ENCODE measurements at regions not wholly inside any gene's neighbourhood (a gene's known extent, or its start where the extent isn't known, plus 50 kb on each side); places are given as distances from the start of the nearest gene placed in this dataset.

DNA sequence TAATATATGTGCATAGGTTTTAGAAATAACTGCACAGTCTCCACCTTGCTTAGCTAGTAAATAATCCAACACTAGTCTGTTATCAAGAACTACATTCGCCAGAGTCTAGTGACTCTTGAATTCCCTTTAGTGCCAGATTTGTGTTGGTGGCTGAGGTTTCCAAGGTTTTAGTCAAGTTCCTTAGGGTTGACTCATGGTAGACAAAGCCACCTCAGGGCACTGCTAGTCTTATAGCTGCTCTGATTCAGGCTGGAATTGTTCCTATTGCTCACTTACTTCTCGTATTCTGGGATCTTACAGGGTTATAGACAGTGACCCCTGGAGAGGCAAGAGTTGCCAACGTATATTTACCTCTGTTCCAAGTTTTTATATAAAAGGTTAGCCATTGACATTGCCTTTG lies 1369.8 kb upstream of the CDH9 start:
- TF ChIP-seq, protein P1, sequence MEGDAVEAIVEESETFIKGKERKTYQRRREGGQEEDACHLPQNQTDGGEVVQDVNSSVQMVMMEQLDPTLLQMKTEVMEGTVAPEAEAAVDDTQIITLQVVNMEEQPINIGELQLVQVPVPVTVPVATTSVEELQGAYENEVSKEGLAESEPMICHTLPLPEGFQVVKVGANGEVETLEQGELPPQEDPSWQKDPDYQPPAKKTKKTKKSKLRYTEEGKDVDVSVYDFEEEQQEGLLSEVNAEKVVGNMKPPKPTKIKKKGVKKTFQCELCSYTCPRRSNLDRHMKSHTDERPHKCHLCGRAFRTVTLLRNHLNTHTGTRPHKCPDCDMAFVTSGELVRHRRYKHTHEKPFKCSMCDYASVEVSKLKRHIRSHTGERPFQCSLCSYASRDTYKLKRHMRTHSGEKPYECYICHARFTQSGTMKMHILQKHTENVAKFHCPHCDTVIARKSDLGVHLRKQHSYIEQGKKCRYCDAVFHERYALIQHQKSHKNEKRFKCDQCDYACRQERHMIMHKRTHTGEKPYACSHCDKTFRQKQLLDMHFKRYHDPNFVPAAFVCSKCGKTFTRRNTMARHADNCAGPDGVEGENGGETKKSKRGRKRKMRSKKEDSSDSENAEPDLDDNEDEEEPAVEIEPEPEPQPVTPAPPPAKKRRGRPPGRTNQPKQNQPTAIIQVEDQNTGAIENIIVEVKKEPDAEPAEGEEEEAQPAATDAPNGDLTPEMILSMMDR (conservative IDR thresholded peaks at IDR 0.05; ENCODE audit: low read depth in 2 of 2): no peak
- TF ChIP-seq POLR2AphosphoS5 (IDR thresholded peaks at IDR 0.05; ENCODE audit: low read depth): no peak
- TF ChIP-seq JUNB (IDR thresholded peaks at IDR 0.05; ENCODE audit: unreplicated experiment): no peak
- TF ChIP-seq EZH2 (IDR thresholded peaks at IDR 0.05; ENCODE audit: low read depth, unreplicated experiment): no peak
- no peak for TF ChIP-seq ZNF114 (CRISPR knock-in tag; IDR thresholded peaks at IDR 0.05)
- TF ChIP-seq, protein P2, sequence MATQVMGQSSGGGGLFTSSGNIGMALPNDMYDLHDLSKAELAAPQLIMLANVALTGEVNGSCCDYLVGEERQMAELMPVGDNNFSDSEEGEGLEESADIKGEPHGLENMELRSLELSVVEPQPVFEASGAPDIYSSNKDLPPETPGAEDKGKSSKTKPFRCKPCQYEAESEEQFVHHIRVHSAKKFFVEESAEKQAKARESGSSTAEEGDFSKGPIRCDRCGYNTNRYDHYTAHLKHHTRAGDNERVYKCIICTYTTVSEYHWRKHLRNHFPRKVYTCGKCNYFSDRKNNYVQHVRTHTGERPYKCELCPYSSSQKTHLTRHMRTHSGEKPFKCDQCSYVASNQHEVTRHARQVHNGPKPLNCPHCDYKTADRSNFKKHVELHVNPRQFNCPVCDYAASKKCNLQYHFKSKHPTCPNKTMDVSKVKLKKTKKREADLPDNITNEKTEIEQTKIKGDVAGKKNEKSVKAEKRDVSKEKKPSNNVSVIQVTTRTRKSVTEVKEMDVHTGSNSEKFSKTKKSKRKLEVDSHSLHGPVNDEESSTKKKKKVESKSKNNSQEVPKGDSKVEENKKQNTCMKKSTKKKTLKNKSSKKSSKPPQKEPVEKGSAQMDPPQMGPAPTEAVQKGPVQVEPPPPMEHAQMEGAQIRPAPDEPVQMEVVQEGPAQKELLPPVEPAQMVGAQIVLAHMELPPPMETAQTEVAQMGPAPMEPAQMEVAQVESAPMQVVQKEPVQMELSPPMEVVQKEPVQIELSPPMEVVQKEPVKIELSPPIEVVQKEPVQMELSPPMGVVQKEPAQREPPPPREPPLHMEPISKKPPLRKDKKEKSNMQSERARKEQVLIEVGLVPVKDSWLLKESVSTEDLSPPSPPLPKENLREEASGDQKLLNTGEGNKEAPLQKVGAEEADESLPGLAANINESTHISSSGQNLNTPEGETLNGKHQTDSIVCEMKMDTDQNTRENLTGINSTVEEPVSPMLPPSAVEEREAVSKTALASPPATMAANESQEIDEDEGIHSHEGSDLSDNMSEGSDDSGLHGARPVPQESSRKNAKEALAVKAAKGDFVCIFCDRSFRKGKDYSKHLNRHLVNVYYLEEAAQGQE (IDR thresholded peaks at IDR 0.05; ENCODE audit: unreplicated experiment): no peak
- TF ChIP-seq, protein P3, sequence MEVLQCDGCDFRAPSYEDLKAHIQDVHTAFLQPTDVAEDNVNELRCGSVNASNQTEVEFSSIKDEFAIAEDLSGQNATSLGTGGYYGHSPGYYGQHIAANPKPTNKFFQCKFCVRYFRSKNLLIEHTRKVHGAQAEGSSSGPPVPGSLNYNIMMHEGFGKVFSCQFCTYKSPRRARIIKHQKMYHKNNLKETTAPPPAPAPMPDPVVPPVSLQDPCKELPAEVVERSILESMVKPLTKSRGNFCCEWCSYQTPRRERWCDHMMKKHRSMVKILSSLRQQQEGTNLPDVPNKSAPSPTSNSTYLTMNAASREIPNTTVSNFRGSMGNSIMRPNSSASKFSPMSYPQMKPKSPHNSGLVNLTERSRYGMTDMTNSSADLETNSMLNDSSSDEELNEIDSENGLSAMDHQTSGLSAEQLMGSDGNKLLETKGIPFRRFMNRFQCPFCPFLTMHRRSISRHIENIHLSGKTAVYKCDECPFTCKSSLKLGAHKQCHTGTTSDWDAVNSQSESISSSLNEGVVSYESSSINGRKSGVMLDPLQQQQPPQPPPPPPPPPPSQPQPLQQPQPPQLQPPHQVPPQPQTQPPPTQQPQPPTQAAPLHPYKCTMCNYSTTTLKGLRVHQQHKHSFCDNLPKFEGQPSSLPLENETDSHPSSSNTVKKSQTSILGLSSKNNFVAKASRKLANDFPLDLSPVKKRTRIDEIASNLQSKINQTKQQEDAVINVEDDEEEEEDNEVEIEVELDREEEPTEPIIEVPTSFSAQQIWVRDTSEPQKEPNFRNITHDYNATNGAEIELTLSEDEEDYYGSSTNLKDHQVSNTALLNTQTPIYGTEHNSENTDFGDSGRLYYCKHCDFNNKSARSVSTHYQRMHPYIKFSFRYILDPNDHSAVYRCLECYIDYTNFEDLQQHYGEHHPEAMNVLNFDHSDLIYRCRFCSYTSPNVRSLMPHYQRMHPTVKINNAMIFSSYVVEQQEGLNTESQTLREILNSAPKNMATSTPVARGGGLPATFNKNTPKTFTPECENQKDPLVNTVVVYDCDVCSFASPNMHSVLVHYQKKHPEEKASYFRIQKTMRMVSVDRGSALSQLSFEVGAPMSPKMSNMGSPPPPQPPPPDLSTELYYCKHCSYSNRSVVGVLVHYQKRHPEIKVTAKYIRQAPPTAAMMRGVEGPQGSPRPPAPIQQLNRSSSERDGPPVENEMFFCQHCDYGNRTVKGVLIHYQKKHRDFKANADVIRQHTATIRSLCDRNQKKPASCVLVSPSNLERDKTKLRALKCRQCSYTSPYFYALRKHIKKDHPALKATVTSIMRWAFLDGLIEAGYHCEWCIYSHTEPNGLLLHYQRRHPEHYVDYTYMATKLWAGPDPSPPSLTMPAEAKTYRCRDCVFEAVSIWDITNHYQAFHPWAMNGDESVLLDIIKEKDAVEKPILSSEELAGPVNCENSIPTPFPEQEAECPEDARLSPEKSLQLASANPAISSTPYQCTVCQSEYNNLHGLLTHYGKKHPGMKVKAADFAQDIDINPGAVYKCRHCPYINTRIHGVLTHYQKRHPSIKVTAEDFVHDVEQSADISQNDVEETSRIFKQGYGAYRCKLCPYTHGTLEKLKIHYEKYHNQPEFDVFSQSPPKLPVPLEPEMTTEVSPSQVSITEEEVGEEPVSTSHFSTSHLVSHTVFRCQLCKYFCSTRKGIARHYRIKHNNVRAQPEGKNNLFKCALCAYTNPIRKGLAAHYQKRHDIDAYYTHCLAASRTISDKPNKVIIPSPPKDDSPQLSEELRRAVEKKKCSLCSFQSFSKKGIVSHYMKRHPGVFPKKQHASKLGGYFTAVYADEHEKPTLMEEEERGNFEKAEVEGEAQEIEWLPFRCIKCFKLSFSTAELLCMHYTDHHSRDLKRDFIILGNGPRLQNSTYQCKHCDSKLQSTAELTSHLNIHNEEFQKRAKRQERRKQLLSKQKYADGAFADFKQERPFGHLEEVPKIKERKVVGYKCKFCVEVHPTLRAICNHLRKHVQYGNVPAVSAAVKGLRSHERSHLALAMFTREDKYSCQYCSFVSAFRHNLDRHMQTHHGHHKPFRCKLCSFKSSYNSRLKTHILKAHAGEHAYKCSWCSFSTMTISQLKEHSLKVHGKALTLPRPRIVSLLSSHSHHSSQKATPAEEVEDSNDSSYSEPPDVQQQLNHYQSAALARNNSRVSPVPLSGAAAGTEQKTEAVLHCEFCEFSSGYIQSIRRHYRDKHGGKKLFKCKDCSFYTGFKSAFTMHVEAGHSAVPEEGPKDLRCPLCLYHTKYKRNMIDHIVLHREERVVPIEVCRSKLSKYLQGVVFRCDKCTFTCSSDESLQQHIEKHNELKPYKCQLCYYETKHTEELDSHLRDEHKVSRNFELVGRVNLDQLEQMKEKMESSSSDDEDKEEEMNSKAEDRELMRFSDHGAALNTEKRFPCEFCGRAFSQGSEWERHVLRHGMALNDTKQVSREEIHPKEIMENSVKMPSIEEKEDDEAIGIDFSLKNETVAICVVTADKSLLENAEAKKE (CRISPR knock-in tag; IDR thresholded peaks at IDR 0.05): no peak
- no peak for TF ChIP-seq EZH2phosphoT487 (IDR thresholded peaks at IDR 0.05; ENCODE audit: unreplicated experiment)

All from GM23338 (cell line).